ENCODE measurements at regions not wholly inside any gene's neighbourhood (a gene's known extent, or its start where the extent isn't known, plus 50 kb on each side); places are given as distances from the start of the nearest gene placed in this dataset.

- no peak for TF ChIP-seq FOXP2 (optimal IDR thresholded peaks at IDR 0.05; ENCODE audit: borderline replicate concordance, extremely low read depth, extremely low read length, insufficient read depth)
- no peak for TF ChIP-seq SIN3A (IDR thresholded peaks at IDR 0.05; ENCODE audit: borderline replicate concordance, insufficient read depth, low read length)
- no peak for TF ChIP-seq REST (IDR thresholded peaks at IDR 0.05; ENCODE audit: insufficient read depth in 1 of 2, low read depth in 2 of 2, low read length in 2 of 2)
- no peak for TF ChIP-seq TAF1 (IDR thresholded peaks at IDR 0.05; ENCODE audit: borderline replicate concordance, insufficient read depth, low read length)
- TF ChIP-seq POLR2AphosphoS5 (IDR thresholded peaks at IDR 0.05; ENCODE audit: low read depth, low read length), result no peak
Measured at GRCh38 chr6:74152096-74152675, 456.2 kb downstream of the CD109 start.

Measured in PFSK-1 (cell line).